ENCODE measurements at regions not wholly inside any gene's neighbourhood (a gene's known extent, or its start where the extent isn't known, plus 50 kb on each side); places are given as distances from the start of the nearest gene placed in this dataset.

GRCh38 chr11:101341578-101341977, 212.0 kb upstream of the PGR start:
- H3K36me3 Mint-ChIP-seq (ENCODE audit: low read depth): no peaks in the 10 kb centered on the region
- no peaks in the 10 kb centered on the region for H3K4me1 Mint-ChIP-seq
- no peaks in the 10 kb centered on the region for H3K27me3 Mint-ChIP-seq (ENCODE audit: low read depth)
- TF ChIP-seq CTCF (IDR thresholded peaks at IDR 0.05; ENCODE audit: unreplicated experiment in 3 of 3): no peak
- no peak overlapping the region for H3K4me3 Mint-ChIP-seq
- H3K27ac Mint-ChIP-seq: no peak overlapping the region
- H3K9me3 Mint-ChIP-seq: no peaks in the 10 kb centered on the region

DNA sequence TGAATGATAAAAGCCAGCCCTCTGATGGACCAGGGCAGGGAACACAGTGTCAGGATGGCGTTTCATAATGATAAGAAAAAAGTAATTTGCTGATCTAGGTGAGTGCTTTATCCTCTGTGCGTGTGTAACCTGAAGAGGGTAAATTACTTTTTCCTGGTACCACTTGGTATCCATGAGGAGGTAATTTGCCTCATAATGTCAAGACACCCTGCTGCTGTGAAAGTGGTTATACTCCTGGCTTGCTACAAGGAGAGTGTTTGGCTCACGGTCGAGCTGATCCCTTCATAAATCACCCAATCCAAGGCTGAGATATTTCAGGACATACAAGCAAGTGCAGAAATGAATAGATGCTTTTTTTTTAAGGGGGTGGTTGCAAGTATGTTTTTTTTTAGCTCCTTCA, 207.2 kb upstream of the PGR start:
- Mint-ChIP-seq H3K4me1 (peaks cover 4% of the 10 kb centered on the region), H3K9me3 (no peaks in the 10 kb centered on the region), H3K27ac (no peak overlapping the region), H3K4me3 (no peak overlapping the region), H3K27me3 (ENCODE audit: low read depth) (no peaks in the 10 kb centered on the region), H3K36me3 (ENCODE audit: low read depth) (no peaks in the 10 kb centered on the region)
- no peak for TF ChIP-seq CTCF (IDR thresholded peaks at IDR 0.05; ENCODE audit: unreplicated experiment in 3 of 3)

DNA sequence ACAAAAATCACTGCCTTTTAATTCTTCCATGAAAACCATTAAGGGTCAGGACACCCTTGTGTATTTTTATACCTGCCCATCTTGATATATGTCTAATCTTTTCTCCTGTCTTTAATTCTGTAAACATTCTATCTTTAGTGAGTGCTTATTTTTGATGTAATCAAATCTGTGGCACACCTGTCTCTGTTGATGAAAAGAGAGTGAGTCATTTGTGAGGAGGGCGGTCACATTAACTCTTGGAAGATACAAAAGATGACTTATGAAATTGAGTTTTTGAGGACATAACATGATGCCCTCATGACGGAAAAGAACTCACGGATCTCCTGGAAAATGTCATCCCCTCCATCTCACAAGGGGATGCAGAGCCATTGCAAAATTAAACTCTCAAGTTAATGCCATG, 206.5 kb upstream of the PGR start:
- Mint-ChIP-seq H3K27me3 (ENCODE audit: low read depth) (no peaks in the 10 kb centered on the region), H3K4me1 (peaks cover 4% of the 10 kb centered on the region), H3K36me3 (ENCODE audit: low read depth) (no peaks in the 10 kb centered on the region), H3K27ac (no peak overlapping the region), H3K4me3 (no peak overlapping the region), H3K9me3 (no peaks in the 10 kb centered on the region)
- TF ChIP-seq CTCF (IDR thresholded peaks at IDR 0.05; ENCODE audit: unreplicated experiment in 3 of 3): no peak

- no peak overlapping the region for H3K4me3 Mint-ChIP-seq
- no peaks in the 10 kb centered on the region for H3K36me3 Mint-ChIP-seq (ENCODE audit: low read depth)
- H3K9me3 Mint-ChIP-seq: no peaks in the 10 kb centered on the region
- no peak overlapping the region for H3K27ac Mint-ChIP-seq
- peaks cover 4% of the 10 kb centered on the region for H3K4me1 Mint-ChIP-seq
- TF ChIP-seq CTCF (IDR thresholded peaks at IDR 0.05; ENCODE audit: unreplicated experiment in 3 of 3): no peak
- H3K27me3 Mint-ChIP-seq (ENCODE audit: low read depth): peaks cover 3% of the 10 kb centered on the region
Observed at GRCh38 chr11:101334581-101334980, 205.0 kb upstream of the PGR start.

DNA sequence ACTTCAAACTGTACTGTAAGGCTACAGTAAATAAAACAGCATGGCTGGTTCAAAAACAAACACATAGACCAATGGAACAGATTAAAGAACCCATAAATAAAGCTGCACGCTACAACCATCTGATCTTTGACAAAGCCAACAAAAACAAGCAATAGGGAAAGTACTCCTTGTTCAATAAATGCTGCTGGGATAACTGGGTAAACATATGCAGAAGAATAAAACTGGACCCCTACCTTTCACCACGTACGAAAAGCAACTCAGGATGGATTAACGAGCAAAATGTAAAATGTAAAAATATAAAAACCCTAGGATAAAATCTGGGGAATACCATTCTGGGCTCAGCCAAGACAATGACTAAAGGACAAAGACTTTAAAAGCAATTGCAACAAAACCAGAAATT, 201.8 kb upstream of the PGR start:
- H3K36me3 Mint-ChIP-seq (ENCODE audit: low read depth): no peaks in the 10 kb centered on the region
- H3K27me3 Mint-ChIP-seq (ENCODE audit: low read depth): peaks cover 4% of the 10 kb centered on the region
- peaks cover 4% of the 10 kb centered on the region for H3K4me1 Mint-ChIP-seq
- H3K9me3 Mint-ChIP-seq: no peaks in the 10 kb centered on the region
- no peak for TF ChIP-seq CTCF (IDR thresholded peaks at IDR 0.05; ENCODE audit: unreplicated experiment in 3 of 3)
- no peak overlapping the region for H3K27ac Mint-ChIP-seq
- H3K4me3 Mint-ChIP-seq: no peak overlapping the region

DNA sequence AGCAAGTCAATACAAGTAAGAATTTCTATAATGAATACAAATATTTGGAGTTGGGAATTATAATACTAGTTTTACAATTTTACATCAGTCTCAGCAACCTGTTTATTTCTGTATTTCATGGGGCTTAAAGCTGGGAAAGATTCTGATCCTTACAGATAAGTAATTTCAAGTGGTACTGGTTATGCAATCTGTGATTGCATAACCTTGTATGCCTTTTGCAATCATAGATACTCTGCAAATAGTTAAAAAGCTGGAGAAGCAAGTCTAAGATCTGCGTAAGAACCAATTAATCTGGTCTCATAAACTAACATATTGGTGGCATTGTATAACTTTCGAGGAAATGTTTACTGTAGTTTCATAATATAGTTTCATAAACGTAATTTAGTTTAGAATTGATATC, 198.3 kb upstream of the PGR start:
- no peaks in the 10 kb centered on the region for H3K4me1 Mint-ChIP-seq
- H3K9me3 Mint-ChIP-seq: no peaks in the 10 kb centered on the region
- H3K36me3 Mint-ChIP-seq (ENCODE audit: low read depth): no peaks in the 10 kb centered on the region
- no peak for TF ChIP-seq CTCF (IDR thresholded peaks at IDR 0.05; ENCODE audit: unreplicated experiment in 3 of 3)
- no peak overlapping the region for H3K4me3 Mint-ChIP-seq
- H3K27ac Mint-ChIP-seq: no peak overlapping the region
- peaks cover 4% of the 10 kb centered on the region for H3K27me3 Mint-ChIP-seq (ENCODE audit: low read depth)

All from nephron (organoid).